ENCODE measurements at regions not wholly inside any gene's neighbourhood (a gene's known extent, or its start where the extent isn't known, plus 50 kb on each side); places are given as distances from the start of the nearest gene placed in this dataset.

GRCh38 chr1:191798178-191798577 is 360.1 kb upstream of the RGS18 start (continued):
- TF ChIP-seq KDM1A (IDR thresholded peaks at IDR 0.05) (no peak), ZC3H4 (CRISPR knock-in tag; IDR thresholded peaks at IDR 0.05; ENCODE audit: borderline replicate concordance) (no peak), HNRNPUL1 (IDR thresholded peaks at IDR 0.05; ENCODE audit: low read length) (no peak), GABPB1 (CRISPR knock-in tag; IDR thresholded peaks at IDR 0.05) (no peak), GATAD2B (IDR thresholded peaks at IDR 0.05; ENCODE audit: borderline replicate concordance) (no peak)

GRCh38 chr1:191804311-191804710 is 354.0 kb upstream of the RGS18 start:
- Histone ChIP-seq H3K9me3 (replicated peaks; ENCODE audit: control insufficient read depth, insufficient read depth, low read depth, low read length) (no peaks in the 10 kb centered on the region), H3K27ac (ENCODE audit: extremely low read depth, low read depth, low read length) (no peak overlapping the region), H3K9ac (ENCODE audit: insufficient read depth in 1 of 2, low read depth in 2 of 2, low read length in 2 of 2) (no peak overlapping the region), H3K4me3 (no peak overlapping the region), H3K36me3 (ENCODE audit: control insufficient read depth, insufficient read depth, low read length) (no peaks in the 10 kb centered on the region), H3K4me2 (ENCODE audit: insufficient read depth, low read length) (no peak overlapping the region), H4K20me1 (replicated peaks; ENCODE audit: control insufficient read depth, insufficient read depth, low read length) (no peaks in the 10 kb centered on the region), H3K79me2 (ENCODE audit: control insufficient read depth, insufficient read depth, low read length) (no peaks in the 10 kb centered on the region), H3K27me3 (ENCODE audit: control insufficient read depth in 2 of 2, insufficient read depth in 2 of 2, low read length in 2 of 2) (no peaks in the 10 kb centered on the region), H2AFZ (ENCODE audit: low read depth, low read length) (peak overlapping the region; percentile 75), H3K9me1 (ENCODE audit: control insufficient read depth, insufficient read depth, low read length) (no peaks in the 10 kb centered on the region), H3K4me1 (replicated peaks in 1 of 2; ENCODE audit: control insufficient read depth in 2 of 2, insufficient read depth in 2 of 2, low read length in 2 of 2) (no peaks in the 10 kb centered on the region)
- WGBS (ENCODE audit: insufficient coverage, low coverage, missing lambda C conversion rate): 19% methylated on average over 3 of the region's 3 CpGs
- in situ Hi-C loops (cut with MboI): no loop called here
- intact Hi-C loops (cut with micrococcal nuclease): no loop called here
- ATAC-seq: no peak; the same call in 2 of the 3 replicates
- no peak for TF ChIP-seq TEAD4 (IDR thresholded peaks at IDR 0.05; ENCODE audit: low read length)
- TF ChIP-seq TEAD4 (CRISPR knock-in tag; IDR thresholded peaks at IDR 0.05; ENCODE audit: borderline replicate concordance): no peak
- TF ChIP-seq RBM34 (IDR thresholded peaks at IDR 0.05; ENCODE audit: borderline replicate concordance, insufficient read depth, low read length): no peak
- no peak for DNase-seq (ENCODE audit: extremely low read depth in 1 of 4, low spot score in 3 of 4)
- POLR2A ChIA-PET: no interaction called here
- no peak for FAIRE-seq
- CTCF ChIA-PET (ENCODE audit: low intra/inter-chr PET ratio): no interaction called here
- no TSS peak for BruUV-seq (replicated peaks)
